HG03460 (cell line): ENCODE measurements at regions not wholly inside any gene's neighbourhood (a gene's known extent, or its start where the extent isn't known, plus 50 kb on each side); places are given as distances from the start of the nearest gene placed in this dataset.

Experiments used
- ATAC-seq: cut with Tn5 transposase; IDR thresholded peaks from one replicate; pipeline ENCODE4 v1.9.1; 2021; ENCODE audit not compliant: unreplicated experiment

- no peak for ATAC-seq
These were observed 62.9 kb upstream of the OXGR1 start for GRCh38 chr13:97057176-97057575.

DNA sequence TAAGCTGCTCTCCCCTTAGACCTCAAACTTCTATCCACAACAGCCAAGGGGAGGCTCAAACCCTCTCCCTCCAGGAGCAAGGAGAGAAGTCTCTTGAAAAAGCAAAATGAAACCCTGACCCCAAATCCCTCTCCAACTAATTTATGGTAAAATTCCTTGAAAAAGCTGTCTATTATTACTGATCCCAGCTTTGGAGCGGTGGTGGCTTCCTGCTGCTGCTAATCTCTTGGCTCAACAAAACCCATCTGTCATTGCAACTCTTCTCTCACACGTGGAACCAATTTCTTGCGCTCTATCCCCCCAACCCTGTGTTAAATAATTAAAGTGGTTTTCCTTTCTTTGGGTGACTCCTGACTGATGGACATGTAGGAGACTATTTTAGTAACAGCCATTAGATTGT is 64.1 kb upstream of the OXGR1 start:
- no peak for ATAC-seq

- no peak for ATAC-seq
These were observed 64.7 kb upstream of the OXGR1 start for GRCh38 chr13:97058926-97059325.

- ATAC-seq = no peak
These were observed 73.0 kb upstream of the OXGR1 start for GRCh38 chr13:97067017-97067895.

- no peak for ATAC-seq
These were observed 73.9 kb upstream of the OXGR1 start for GRCh38 chr13:97068151-97068550.

GRCh38 chr13:97069050-97069815 is 75.0 kb upstream of the OXGR1 start:
- no peak for ATAC-seq

- ATAC-seq = no peak
These were observed 78.0 kb upstream of the OXGR1 start for GRCh38 chr13:97072297-97072696.

GRCh38 chr13:97074618-97075017 is 80.3 kb upstream of the OXGR1 start:
- ATAC-seq = no peak

- ATAC-seq = no peak
These were observed 82.6 kb upstream of the OXGR1 start for GRCh38 chr13:97076898-97077297.

GRCh38 chr13:97077341-97077740 is 83.1 kb upstream of the OXGR1 start:
- no peak for ATAC-seq

- ATAC-seq = no peak
These were observed 85.5 kb upstream of the OXGR1 start for GRCh38 chr13:97079726-97080125.

DNA sequence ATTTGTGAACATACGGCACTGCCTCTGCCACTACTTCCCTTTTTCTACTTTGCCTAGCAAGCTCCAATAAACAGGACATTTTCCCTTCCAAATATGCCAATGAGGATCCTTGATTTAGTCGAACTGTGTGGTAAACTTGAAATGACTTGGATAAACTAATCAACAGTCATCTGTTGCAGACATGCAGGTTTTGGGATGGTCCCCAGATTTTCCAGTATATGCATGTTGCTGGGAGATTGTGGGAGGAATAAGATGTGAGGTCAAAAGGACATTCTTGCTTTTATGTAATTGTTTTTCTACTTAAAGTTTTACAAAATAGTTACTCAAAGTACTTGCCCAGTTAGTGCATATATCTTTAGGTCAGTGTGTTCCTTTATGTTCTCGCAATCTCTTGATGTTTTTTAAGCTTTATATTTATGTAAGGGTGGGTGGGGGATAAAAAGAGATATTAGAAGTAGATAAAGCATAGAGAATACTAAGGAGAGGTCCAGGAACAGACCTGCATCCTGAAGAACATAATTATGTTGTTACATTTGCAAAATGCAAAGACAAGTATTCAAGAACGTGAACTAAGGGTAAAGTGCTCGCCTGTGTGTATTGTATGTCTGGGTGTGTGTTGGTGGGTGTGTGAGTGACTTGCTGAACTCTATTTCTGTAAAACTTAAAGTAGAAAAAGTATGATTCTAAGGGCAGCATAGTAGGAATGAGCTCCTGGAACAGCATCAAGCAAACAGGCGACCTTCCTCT is 88.4 kb upstream of the OXGR1 start:
- no peak for ATAC-seq

DNA sequence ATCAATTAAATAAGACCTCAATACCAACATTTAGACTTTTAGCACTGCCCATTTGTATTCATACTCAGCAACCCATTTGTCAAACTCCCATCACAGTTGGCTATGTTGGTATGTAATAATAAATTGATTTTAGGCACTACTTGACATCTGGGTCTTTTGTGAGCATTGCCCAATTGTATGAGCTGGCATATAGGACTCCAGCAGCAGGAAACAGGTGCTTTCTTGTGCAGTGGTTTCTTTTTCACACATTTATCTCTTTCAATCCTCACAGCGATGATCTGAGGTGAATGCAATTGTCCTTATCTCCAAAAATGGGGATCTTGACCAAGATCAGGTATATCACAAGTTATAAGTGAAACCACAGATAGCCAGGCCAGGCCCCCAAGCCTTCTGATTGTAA is 96.9 kb upstream of the OXGR1 start:
- no peak for ATAC-seq

GRCh38 chr13:97100821-97101220 is 106.5 kb upstream of the OXGR1 start:
- ATAC-seq = no peak

GRCh38 chr13:97101912-97102708 is 107.8 kb upstream of the OXGR1 start:
- no peak for ATAC-seq

DNA sequence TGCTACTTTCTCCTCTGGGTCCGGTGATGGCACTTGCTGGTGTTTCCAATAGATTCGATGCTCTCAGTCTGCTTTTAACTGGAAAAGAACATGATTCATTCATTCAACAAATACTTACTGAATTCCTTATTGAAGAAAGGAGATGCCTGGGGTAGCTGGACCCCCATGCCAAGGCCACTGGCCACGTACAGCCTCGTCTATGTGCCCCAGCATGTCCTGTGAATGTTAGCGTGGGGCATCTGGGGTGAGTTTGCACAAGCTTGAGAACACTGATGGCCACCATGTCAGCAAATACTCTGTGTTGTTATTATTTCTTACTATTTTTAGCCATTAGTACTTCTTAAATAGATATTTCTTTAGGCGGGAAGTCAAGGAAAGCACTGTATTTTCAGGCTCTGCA is 112.0 kb upstream of the OXGR1 start:
- ATAC-seq = no peak

GRCh38 chr13:97107815-97108529 is 113.7 kb upstream of the OXGR1 start:
- no peak for ATAC-seq

DNA sequence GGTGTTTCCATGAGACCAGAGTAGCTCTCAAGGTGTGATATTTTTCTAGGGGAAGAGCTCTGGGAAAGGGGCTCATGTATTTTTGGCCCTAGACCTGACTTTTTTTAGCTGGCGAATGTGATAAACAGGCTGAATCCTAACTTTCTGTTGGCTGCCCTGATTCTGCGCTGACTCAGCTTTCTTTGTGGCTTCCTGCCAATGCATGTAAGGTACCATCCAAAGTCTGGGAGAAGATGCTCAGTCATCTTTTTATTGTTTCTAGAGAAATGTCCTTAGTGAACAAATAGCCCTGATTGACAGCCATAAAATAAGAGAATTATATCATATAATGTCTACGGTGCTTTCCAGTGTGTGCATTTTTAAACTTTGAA is 113.6 kb upstream of the MBNL2 start:
- ATAC-seq = no peak

- no peak for ATAC-seq
These were observed 112.9 kb upstream of the MBNL2 start for GRCh38 chr13:97109256-97109655.

DNA sequence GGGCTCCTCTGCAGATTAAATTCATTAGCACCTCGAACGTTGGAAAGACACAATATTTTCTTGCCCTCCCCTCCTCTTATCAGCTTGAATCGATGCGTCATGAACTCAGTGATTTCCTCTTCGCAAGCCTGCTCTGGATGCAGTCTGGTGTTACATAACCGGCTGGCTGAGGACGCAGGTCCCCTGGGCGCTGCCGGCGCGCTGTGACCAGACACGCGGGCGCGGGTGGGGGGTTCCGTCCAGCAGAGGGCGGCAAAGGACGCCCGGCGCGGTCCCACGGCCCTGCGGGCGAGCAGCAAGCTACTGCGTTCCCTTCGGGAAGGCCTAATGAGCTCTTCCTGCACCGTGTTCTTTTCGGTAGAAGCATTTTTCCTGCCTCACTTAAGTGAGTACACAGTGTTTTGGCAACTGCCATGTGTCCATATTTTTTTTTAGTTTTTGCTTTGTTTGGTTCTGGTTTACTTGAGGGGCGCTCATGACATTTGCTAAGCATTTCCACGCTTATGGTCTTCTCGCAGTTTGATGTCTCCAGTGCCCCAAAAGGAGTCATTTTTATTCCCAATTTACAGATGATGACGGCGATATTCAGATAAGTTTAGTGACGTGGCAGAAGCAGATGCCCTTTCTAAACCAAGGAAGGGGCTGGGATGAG is 112.2 kb upstream of the MBNL2 start:
- ATAC-seq = peak; percentile 97
